Neural cell (in vitro differentiated cells): ENCODE measurements at regions not wholly inside any gene's neighbourhood (a gene's known extent, or its start where the extent isn't known, plus 50 kb on each side); places are given as distances from the start of the nearest gene placed in this dataset.

Experiments used
- H2AFZ ChIP-seq: fragments of 200-600, 300-800 bp; sonication (generic), shearing (Covaris generic); 2 replicates; pipeline ENCODE4 v1.6.0; 2014; ENCODE audit warnings: low read depth, mild to moderate bottlenecking, antibody characterized with exemption, low read length, moderate library complexity
- H3F3A ChIP-seq: fragments of 200-600 bp; shearing (Covaris generic); 2 replicates; pipeline ENCODE4 v1.6.1; 2016; ENCODE audit warnings: mild to moderate bottlenecking, moderate library complexity, mixed read lengths, antibody characterized with exemption, low read length; ENCODE audit not compliant: insufficient read depth, poor library complexity, severe bottlenecking
- H3K27ac ChIP-seq: fragments of 200-600, 300-800 bp; sonication (generic), shearing (Covaris generic); 2 replicates; pipeline ENCODE4 v1.5.1; 2014; ENCODE audit warnings: mild to moderate bottlenecking, low read length, moderate library complexity
- H3K27me3 ChIP-seq: fragments of 300-800, 200-600 bp; sonication (generic), shearing (Covaris generic); 2 replicates; pipeline ENCODE4 v1.6.0; 2014; ENCODE audit warnings: mild to moderate bottlenecking, low read depth, low read length, moderate library complexity; ENCODE audit not compliant: insufficient read depth
- H3K36me3 ChIP-seq: fragments of 300-800, 200-600 bp; sonication (generic), shearing (Covaris generic); 2 replicates; pipeline ENCODE4 v1.5.1; 2014; ENCODE audit warnings: mild to moderate bottlenecking, antibody characterized with exemption, low read length, moderate library complexity; ENCODE audit not compliant: insufficient read depth
- H3K4me2 ChIP-seq: fragments of 300-800, 200-600 bp; sonication (generic), shearing (Covaris generic); 2 replicates; pipeline ENCODE4 v1.6.0; 2014; ENCODE audit warnings: mild to moderate bottlenecking, low read length
- H3K4me3 ChIP-seq: fragments of 300-800, 200-600 bp; sonication (generic), shearing (Covaris generic); 2 replicates; pipeline ENCODE4 v1.5.1; 2014; ENCODE audit warnings: mild to moderate bottlenecking, low read length, moderate library complexity
- H3K79me2 ChIP-seq: fragments of 200-600 bp; shearing (Covaris generic); replicated peaks from 2 replicates; pipeline ENCODE4 v1.6.0; 2014; ENCODE audit warnings: mild to moderate bottlenecking, low read length, moderate library complexity; ENCODE audit not compliant: insufficient read depth
- H3K9ac ChIP-seq: fragments of 300-800, 200-600 bp; sonication (generic), shearing (Covaris generic); 2 replicates; pipeline ENCODE4 v1.6.1; 2016; ENCODE audit warnings: mild to moderate bottlenecking, low read length, mixed read lengths
- H3K9me2 ChIP-seq: fragments of 200-600 bp; shearing (Covaris generic); 2 replicates; pipeline ENCODE4 v1.6.1; 2016; ENCODE audit warnings: mild to moderate bottlenecking, low read length, mixed read lengths; ENCODE audit not compliant: insufficient read depth
- H3K9me3 ChIP-seq: fragments of 200-600, 300-800 bp; sonication (generic), shearing (Covaris generic); 2 replicates; pipeline ENCODE4 v1.6.1; 2016; ENCODE audit warnings: mild to moderate bottlenecking, mixed run types, low read length, moderate library complexity, mixed read lengths
- H4K20me1 ChIP-seq: fragments of 200-600 bp; shearing (Covaris generic); 2 replicates; pipeline ENCODE4 v1.6.1; 2016; ENCODE audit warnings: mild to moderate bottlenecking, mixed run types; ENCODE audit not compliant: insufficient read depth
- CTCF ChIP-seq: fragments of 450-650 bp; IDR thresholded peaks from 2 replicates; pipeline ENCODE4 v1.5.1; 2014; ENCODE audit warnings: antibody characterized with exemption, mild to moderate bottlenecking, moderate library complexity; ENCODE audit not compliant: poor library complexity, severe bottlenecking
- EP300 ChIP-seq: fragments of 450-650 bp; conservative IDR thresholded peaks from 2 replicates; pipeline ENCODE4 v1.6.1; 2014; ENCODE audit warnings: antibody characterized with exemption, mild to moderate bottlenecking, moderate library complexity; ENCODE audit not compliant: poor library complexity, severe bottlenecking
- EZH2 ChIP-seq: fragments of 200-600, 300-800 bp; shearing (Covaris generic), sonication (generic); IDR thresholded peaks from 2 replicates; pipeline ENCODE4 v1.6.1; 2014; ENCODE audit warnings: antibody characterized with exemption, low read length, borderline replicate concordance, mild to moderate bottlenecking; ENCODE audit not compliant: insufficient read depth, poor library complexity, severe bottlenecking
- MXI1 ChIP-seq: fragments of 450-650 bp; conservative IDR thresholded peaks from 2 replicates; pipeline ENCODE4 v1.6.1; 2014; ENCODE audit warnings: antibody characterized with exemption, mild to moderate bottlenecking; ENCODE audit not compliant: poor library complexity, severe bottlenecking
- POLR2AphosphoS5 ChIP-seq: IDR thresholded peaks from 2 replicates; pipeline ENCODE4 v1.6.1; 2012
- RAD21 ChIP-seq: fragments of 450-650 bp; conservative IDR thresholded peaks from 2 replicates; pipeline ENCODE4 v1.6.1; 2014; ENCODE audit warnings: antibody characterized with exemption, mild to moderate bottlenecking, moderate library complexity
- SMC3 ChIP-seq: fragments of 450-650 bp; conservative IDR thresholded peaks from 2 replicates; pipeline ENCODE4 v1.6.1; 2014; ENCODE audit warnings: antibody characterized with exemption, mild to moderate bottlenecking, moderate library complexity; ENCODE audit not compliant: poor library complexity
- TAF1 ChIP-seq: IDR thresholded peaks from 2 replicates; pipeline ENCODE4 v1.6.1; 2012; ENCODE audit warnings: low read depth
- TF ChIP-seq, protein P1 (sequence below): IDR thresholded peaks from 2 replicates; pipeline ENCODE4 v1.6.1; 2012; ENCODE audit warnings: borderline replicate concordance

DNA sequence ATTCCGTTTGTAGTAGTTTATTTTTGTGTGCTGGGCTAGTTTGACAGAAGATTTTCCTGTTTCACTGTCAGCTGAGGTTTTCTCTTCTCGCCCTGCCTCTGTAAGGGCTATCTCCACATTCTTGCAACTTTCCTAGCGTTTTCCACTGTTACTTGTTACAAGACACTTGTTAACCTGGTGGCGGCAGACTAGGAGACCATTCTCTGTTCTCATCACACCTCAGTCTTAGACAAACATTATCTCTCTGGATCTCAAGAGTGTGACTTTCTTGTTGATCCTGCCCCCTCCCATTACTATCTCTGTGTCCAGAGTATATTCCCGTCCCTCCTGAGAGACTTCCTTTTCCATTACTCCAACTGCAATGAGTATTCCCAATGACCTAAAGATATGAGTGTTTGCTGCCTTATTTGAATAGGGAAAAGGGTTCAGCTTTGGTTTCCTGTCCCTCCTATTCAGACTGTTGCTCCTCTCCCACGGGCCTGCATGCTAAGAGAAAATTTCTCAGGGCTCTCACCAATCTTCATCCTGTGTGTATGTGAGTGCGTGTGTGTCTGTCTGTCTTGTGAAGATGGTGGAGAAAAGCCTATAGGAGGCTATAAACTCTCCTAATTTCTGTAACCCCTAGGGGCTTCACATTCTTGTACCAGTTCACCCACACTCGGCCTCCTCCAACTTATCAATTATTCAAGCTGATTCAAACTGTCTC is 722.4 kb upstream of the POT1 start (continued):
- TF ChIP-seq CTCF (no peak), TAF1 (no peak), POLR2AphosphoS5 (no peak)

DNA sequence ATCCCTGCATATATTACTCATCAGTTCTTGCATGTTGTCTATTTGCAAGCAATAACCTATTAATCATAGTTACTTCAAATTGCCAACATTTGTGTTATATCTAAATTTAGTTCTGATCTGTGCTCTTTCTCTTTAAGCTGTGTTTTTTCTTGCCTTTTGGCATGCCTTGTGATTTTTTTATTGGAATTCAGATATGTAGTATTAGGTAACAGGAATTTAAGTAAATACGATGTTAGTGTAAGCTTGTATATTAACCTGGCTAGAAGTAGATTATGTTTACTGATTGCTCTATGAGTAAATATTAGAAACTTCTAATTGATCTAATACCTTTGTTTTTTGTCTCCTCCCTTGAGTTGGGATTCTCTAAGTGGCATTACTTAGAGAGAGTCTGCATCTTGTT is 718.9 kb upstream of the POT1 start:
- Histone ChIP-seq H3K4me2 (no peak overlapping the region), H3K9me2 (no peaks in the 10 kb centered on the region), H3K36me3 (no peaks in the 10 kb centered on the region)

More for the DNA sequence above, 718.9 kb upstream of the POT1 start:
- Histone ChIP-seq H3K79me2 (no peaks in the 10 kb centered on the region), H2AFZ (no peak overlapping the region), H3K27me3 (no peaks in the 10 kb centered on the region), H3F3A (no peaks in the 10 kb centered on the region), H3K4me3 (no peak overlapping the region), H3K9me3 (no peaks in the 10 kb centered on the region), H4K20me1 (no peaks in the 10 kb centered on the region), H3K9ac (no peak overlapping the region), H3K27ac (no peak overlapping the region)
- TF ChIP-seq EP300: no peak
- TF ChIP-seq, protein P1, sequence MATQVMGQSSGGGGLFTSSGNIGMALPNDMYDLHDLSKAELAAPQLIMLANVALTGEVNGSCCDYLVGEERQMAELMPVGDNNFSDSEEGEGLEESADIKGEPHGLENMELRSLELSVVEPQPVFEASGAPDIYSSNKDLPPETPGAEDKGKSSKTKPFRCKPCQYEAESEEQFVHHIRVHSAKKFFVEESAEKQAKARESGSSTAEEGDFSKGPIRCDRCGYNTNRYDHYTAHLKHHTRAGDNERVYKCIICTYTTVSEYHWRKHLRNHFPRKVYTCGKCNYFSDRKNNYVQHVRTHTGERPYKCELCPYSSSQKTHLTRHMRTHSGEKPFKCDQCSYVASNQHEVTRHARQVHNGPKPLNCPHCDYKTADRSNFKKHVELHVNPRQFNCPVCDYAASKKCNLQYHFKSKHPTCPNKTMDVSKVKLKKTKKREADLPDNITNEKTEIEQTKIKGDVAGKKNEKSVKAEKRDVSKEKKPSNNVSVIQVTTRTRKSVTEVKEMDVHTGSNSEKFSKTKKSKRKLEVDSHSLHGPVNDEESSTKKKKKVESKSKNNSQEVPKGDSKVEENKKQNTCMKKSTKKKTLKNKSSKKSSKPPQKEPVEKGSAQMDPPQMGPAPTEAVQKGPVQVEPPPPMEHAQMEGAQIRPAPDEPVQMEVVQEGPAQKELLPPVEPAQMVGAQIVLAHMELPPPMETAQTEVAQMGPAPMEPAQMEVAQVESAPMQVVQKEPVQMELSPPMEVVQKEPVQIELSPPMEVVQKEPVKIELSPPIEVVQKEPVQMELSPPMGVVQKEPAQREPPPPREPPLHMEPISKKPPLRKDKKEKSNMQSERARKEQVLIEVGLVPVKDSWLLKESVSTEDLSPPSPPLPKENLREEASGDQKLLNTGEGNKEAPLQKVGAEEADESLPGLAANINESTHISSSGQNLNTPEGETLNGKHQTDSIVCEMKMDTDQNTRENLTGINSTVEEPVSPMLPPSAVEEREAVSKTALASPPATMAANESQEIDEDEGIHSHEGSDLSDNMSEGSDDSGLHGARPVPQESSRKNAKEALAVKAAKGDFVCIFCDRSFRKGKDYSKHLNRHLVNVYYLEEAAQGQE: no peak
- no peak for TF ChIP-seq RAD21
- TF ChIP-seq MXI1: no peak
- no peak for TF ChIP-seq POLR2AphosphoS5
- TF ChIP-seq SMC3: no peak
- no peak for TF ChIP-seq EZH2
- TF ChIP-seq CTCF: no peak
- no peak for TF ChIP-seq TAF1
